ENCODE measurements at regions not wholly inside any gene's neighbourhood (a gene's known extent, or its start where the extent isn't known, plus 50 kb on each side); places are given as distances from the start of the nearest gene placed in this dataset.

DNA sequence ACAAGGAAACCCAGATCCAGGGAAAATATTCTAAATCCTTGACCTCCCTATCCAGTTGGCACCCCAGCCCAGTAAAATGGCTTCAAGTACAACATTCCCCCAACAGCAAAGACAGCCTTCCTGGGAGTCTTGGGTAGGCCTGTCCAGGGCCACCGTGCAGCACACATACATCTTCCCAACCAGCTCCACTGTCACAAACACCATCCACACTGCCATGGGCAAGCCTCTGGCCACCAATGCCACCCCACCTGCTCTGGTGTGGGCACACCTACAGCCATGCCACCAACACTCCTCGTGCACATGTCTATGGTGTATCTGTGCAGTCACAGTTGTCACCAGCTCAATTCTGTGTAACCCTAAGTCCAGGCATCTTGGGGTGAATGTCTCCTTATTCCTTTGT, 193.2 kb downstream of the DAD1 start:
- Histone ChIP-seq H3K9ac (ENCODE audit: low read length) (no peak overlapping the region), H3K4me2 (ENCODE audit: low read depth, low read length, poor library complexity, severe bottlenecking) (no peak overlapping the region), H3K9me3 (ENCODE audit: low read length) (no peaks in the 10 kb centered on the region), H3K36me3 (ENCODE audit: insufficient read depth, low read length) (no peaks in the 10 kb centered on the region), H2AFZ (ENCODE audit: low read length) (no peak overlapping the region), H3K79me2 (ENCODE audit: low read length) (no peaks in the 10 kb centered on the region), H3K4me1 (ENCODE audit: low read length) (peaks cover 52% of the 10 kb centered on the region), H3K4me3 (ENCODE audit: low read length) (no peak overlapping the region), H3K27ac (ENCODE audit: low read length) (no peak overlapping the region), H3K9me2 (replicated peaks; ENCODE audit: insufficient read depth, low read length) (no peaks in the 10 kb centered on the region), H4K20me1 (ENCODE audit: insufficient read depth, low read depth, low read length) (no peaks in the 10 kb centered on the region), H3K27me3 (ENCODE audit: low read length) (no peaks in the 10 kb centered on the region)
- no peak for DNase-seq

DNA sequence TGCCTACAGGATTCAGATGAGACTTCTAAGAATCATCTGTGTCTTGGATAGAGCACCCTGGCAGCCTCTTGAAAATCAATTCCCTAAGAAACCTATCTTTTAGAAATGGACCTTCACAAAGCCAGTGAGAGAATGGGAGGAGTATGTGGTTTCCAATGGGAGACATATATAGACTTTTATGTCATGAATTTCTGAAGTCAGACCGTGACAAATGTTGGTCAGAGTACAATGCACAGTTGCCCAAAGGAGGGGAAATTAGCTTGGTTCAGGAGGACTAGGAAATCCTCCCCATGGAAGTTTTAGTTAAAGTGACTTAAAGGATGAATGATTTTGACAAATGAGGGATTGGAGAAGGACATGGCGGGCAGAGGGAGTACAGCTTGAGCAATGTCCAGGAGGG, 194.4 kb downstream of the DAD1 start:
- no peaks in the 10 kb centered on the region for H3K36me3 ChIP-seq (ENCODE audit: insufficient read depth, low read length)
- H3K4me3 ChIP-seq (ENCODE audit: low read length): no peak overlapping the region
- no peaks in the 10 kb centered on the region for H4K20me1 ChIP-seq (ENCODE audit: insufficient read depth, low read depth, low read length)
- H3K9ac ChIP-seq (ENCODE audit: low read length): no peak overlapping the region
- DNase-seq: no peak
- no peak overlapping the region for H3K27ac ChIP-seq (ENCODE audit: low read length)
- no peaks in the 10 kb centered on the region for H3K9me3 ChIP-seq (ENCODE audit: low read length)
- no peak overlapping the region for H3K4me2 ChIP-seq (ENCODE audit: low read depth, low read length, poor library complexity, severe bottlenecking)
- H3K27me3 ChIP-seq (ENCODE audit: low read length): no peaks in the 10 kb centered on the region
- peaks cover 45% of the 10 kb centered on the region for H3K4me1 ChIP-seq (ENCODE audit: low read length)
- H2AFZ ChIP-seq (ENCODE audit: low read length): no peak overlapping the region
- H3K9me2 ChIP-seq (replicated peaks; ENCODE audit: insufficient read depth, low read length): no peaks in the 10 kb centered on the region
- no peaks in the 10 kb centered on the region for H3K79me2 ChIP-seq (ENCODE audit: low read length)

DNA sequence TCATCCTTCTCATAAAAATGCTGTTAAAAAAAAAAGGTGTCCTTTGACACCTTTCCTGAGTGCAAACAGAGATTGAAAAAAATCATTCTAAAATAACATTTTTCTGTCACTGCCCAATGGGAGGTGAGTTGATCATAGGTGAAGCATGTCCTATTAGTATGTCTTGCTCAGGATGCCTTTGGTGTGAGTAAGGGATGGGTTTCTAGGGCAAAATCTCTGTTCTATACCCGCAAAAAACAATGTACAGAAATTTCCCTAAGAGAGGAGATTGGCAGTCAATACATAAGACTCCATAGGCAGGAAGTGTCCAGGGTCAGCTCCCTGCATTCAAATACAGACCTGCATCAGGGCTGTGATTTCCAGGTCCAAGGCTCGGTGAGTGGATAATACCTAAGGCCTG, 195.2 kb downstream of the DAD1 start:
- Histone ChIP-seq H2AFZ (ENCODE audit: low read length) (no peak overlapping the region), H3K4me1 (ENCODE audit: low read length) (peaks cover 40% of the 10 kb centered on the region)
- no peak for DNase-seq

GRCh38 chr14:22391908-22392565, 197.0 kb downstream of the DAD1 start:
- Histone ChIP-seq H3K4me1 (ENCODE audit: low read length) (peaks cover 41% of the 10 kb centered on the region), H3K36me3 (ENCODE audit: insufficient read depth, low read length) (no peaks in the 10 kb centered on the region), H3K9ac (ENCODE audit: low read length) (peak overlapping the region; percentile 43), H2AFZ (ENCODE audit: low read length) (peak overlapping the region; percentile 64), H3K9me2 (replicated peaks; ENCODE audit: insufficient read depth, low read length) (no peaks in the 10 kb centered on the region), H3K27me3 (ENCODE audit: low read length) (no peaks in the 10 kb centered on the region), H3K79me2 (ENCODE audit: low read length) (no peaks in the 10 kb centered on the region), H3K27ac (ENCODE audit: low read length) (no peak overlapping the region), H4K20me1 (ENCODE audit: insufficient read depth, low read depth, low read length) (no peaks in the 10 kb centered on the region), H3K9me3 (ENCODE audit: low read length) (no peaks in the 10 kb centered on the region), H3K4me2 (ENCODE audit: low read depth, low read length, poor library complexity, severe bottlenecking) (peak overlapping the region; percentile 52), H3K4me3 (ENCODE audit: low read length) (peak overlapping the region; percentile 14; the same call in 1 of the 2 replicates)
- peak; percentile 94 for DNase-seq

More for the DNA sequence above, 195.2 kb downstream of the DAD1 start:
- no peak overlapping the region for H3K4me3 ChIP-seq (ENCODE audit: low read length)
- no peaks in the 10 kb centered on the region for H3K9me3 ChIP-seq (ENCODE audit: low read length)
- no peaks in the 10 kb centered on the region for H3K79me2 ChIP-seq (ENCODE audit: low read length)
- H3K9me2 ChIP-seq (replicated peaks; ENCODE audit: insufficient read depth, low read length): no peaks in the 10 kb centered on the region
- H3K9ac ChIP-seq (ENCODE audit: low read length): no peak overlapping the region
- H3K27me3 ChIP-seq (ENCODE audit: low read length): no peaks in the 10 kb centered on the region
- H3K4me2 ChIP-seq (ENCODE audit: low read depth, low read length, poor library complexity, severe bottlenecking): no peak overlapping the region
- no peak overlapping the region for H3K27ac ChIP-seq (ENCODE audit: low read length)
- H3K36me3 ChIP-seq (ENCODE audit: insufficient read depth, low read length): no peaks in the 10 kb centered on the region
- H4K20me1 ChIP-seq (ENCODE audit: insufficient read depth, low read depth, low read length): no peaks in the 10 kb centered on the region

DNA sequence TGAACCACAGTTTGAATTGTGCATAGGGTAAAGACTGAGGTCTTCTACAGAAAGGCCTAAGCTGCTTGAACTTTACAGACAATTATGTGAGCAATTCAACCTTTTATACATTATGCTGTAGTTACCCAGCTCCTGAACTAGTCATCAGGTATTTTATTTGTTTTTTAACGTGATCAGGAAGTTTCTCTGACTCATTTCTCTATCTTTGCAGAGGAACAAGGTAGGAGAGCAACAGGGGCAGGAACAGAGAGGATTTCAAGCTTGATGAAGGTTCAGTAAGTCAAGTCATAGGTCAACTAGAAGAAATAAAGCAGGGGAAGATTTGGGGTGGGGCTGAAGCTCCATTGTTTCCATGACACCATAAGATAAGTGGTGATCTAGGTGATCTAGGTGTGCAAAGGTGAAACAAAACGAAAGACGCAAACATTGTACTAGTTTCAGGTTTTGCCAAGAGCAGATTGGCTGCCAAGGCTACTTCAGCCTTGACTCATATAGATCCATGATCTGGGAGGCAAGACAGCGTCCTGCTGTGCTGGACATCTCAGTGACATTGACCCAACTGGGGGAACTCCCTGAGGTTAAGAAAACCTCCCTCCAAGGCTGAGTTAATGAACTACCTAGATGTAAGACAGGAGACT, 198.1 kb downstream of the DAD1 start:
- H3K27me3 ChIP-seq (ENCODE audit: low read length): no peaks in the 10 kb centered on the region
- H3K27ac ChIP-seq (ENCODE audit: low read length): no peak overlapping the region
- no peak overlapping the region for H3K9ac ChIP-seq (ENCODE audit: low read length)
- H3K36me3 ChIP-seq (ENCODE audit: insufficient read depth, low read length): no peaks in the 10 kb centered on the region
- no peaks in the 10 kb centered on the region for H3K9me2 ChIP-seq (replicated peaks; ENCODE audit: insufficient read depth, low read length)
- DNase-seq: no peak
- H2AFZ ChIP-seq (ENCODE audit: low read length): no peak overlapping the region
- H3K4me3 ChIP-seq (ENCODE audit: low read length): no peak overlapping the region
- no peaks in the 10 kb centered on the region for H3K79me2 ChIP-seq (ENCODE audit: low read length)
- peaks cover 38% of the 10 kb centered on the region for H3K4me1 ChIP-seq (ENCODE audit: low read length)
- no peaks in the 10 kb centered on the region for H4K20me1 ChIP-seq (ENCODE audit: insufficient read depth, low read depth, low read length)
- no peak overlapping the region for H3K4me2 ChIP-seq (ENCODE audit: low read depth, low read length, poor library complexity, severe bottlenecking)
- H3K9me3 ChIP-seq (ENCODE audit: low read length): no peaks in the 10 kb centered on the region

DNA sequence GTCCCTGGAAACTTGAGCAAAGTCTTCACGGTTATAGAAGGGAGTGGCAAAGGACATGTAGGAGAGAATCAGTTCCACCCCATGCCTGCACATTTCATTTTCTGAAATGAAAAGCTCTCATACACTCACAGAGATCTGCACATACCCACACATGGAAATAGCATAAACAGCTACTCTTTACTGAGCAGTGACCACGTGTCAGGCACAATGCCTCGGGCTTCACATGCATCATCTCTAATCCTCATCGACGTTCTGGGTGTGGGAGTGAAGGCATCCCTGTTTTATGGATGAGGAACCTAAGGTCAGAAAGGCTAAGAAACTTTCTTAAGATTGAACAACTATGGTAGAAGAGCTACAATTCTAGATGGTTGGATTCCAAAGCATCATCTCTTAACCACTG, 198.8 kb downstream of the DAD1 start:
- Histone ChIP-seq H4K20me1 (ENCODE audit: insufficient read depth, low read depth, low read length) (no peaks in the 10 kb centered on the region), H3K9me3 (ENCODE audit: low read length) (no peaks in the 10 kb centered on the region), H3K27ac (ENCODE audit: low read length) (no peak overlapping the region), H3K9ac (ENCODE audit: low read length) (no peak overlapping the region), H2AFZ (ENCODE audit: low read length) (no peak overlapping the region), H3K27me3 (ENCODE audit: low read length) (no peaks in the 10 kb centered on the region), H3K4me3 (ENCODE audit: low read length) (no peak overlapping the region), H3K9me2 (replicated peaks; ENCODE audit: insufficient read depth, low read length) (no peaks in the 10 kb centered on the region), H3K79me2 (ENCODE audit: low read length) (no peaks in the 10 kb centered on the region), H3K4me1 (ENCODE audit: low read length) (peaks cover 38% of the 10 kb centered on the region), H3K4me2 (ENCODE audit: low read depth, low read length, poor library complexity, severe bottlenecking) (no peak overlapping the region), H3K36me3 (ENCODE audit: insufficient read depth, low read length) (no peaks in the 10 kb centered on the region)
- no peak for DNase-seq

DNA sequence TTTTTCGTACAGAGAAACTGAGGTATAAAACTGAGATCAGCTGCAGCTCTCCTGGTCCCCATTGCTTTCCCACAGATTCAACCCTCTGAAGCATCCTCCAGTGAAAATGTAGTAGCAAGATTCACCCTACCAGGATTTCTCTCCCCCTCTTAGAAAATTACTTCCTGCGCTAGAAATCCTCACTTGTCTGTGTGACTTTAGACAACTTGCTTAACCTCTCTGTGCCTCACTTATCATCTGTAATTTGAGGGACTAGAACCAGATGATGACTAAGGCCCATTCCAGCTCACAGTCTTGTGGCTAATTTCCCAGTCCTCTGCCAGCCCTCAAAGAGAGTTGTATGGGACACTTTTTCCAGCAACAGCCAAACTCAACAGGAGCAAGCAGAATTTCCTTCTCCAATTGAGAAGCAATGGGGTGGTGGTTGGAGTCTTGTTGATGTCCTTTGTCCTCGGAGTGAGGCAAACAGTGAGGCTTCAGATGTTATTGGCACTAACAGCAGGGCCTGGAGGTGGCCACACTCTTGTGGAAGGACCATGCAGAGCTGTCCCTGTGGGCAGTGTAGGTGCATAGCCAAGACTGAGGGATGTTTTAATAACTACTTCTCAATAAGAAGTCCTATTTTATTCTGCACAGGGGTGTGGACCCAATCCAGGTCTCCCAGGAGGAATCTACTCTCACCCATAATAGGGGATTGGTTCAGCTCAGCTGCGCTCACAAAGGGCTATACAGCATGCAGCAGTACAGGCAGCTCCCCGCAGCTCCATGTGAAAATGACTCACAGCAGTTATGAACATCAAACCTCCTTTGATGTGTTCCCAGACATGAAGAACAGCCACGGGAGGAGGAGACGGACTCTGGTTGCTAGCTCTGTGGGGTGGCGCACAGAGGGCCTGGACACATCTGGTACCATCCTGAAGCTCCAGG, 200.1 kb downstream of the DAD1 start:
- H3K4me2 ChIP-seq (ENCODE audit: low read depth, low read length, poor library complexity, severe bottlenecking): no peak overlapping the region

DNA sequence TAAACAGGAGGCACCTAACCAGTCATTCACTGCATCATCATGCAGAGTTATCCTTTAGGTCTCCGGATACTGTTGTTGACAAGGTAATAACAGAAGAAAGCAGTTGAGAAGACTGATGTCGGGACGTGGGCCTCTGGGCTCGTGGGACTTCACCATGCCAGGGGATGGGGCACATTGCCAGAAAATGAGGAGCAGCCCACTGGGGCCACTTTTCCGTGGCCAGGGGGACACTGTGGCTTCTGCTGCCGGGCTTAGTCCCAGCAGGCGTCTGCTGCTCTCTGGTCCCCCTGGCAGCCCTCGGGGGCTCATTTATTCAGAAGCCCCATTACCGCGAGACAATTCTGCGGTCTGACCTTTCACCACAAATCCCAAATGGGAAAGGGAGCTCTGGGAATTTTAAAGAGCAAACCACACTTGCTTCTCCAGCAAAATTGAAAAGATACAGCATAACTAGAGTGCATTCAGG, 201.2 kb downstream of the DAD1 start:
- H3K27me3 ChIP-seq (ENCODE audit: low read length): no peaks in the 10 kb centered on the region
- H3K9me2 ChIP-seq (replicated peaks; ENCODE audit: insufficient read depth, low read length): no peaks in the 10 kb centered on the region
- H4K20me1 ChIP-seq (ENCODE audit: insufficient read depth, low read depth, low read length): no peaks in the 10 kb centered on the region
- H3K4me3 ChIP-seq (ENCODE audit: low read length): no peak overlapping the region
- peak overlapping the region; percentile 10; the same call in 1 of the 2 replicates for H3K9ac ChIP-seq (ENCODE audit: low read length)
- peak overlapping the region; percentile 59; the same call in 1 of the 2 replicates for H2AFZ ChIP-seq (ENCODE audit: low read length)
- no peaks in the 10 kb centered on the region for H3K79me2 ChIP-seq (ENCODE audit: low read length)
- no peak overlapping the region for H3K27ac ChIP-seq (ENCODE audit: low read length)
- H3K4me2 ChIP-seq (ENCODE audit: low read depth, low read length, poor library complexity, severe bottlenecking): peak overlapping the region; percentile 31
- H3K9me3 ChIP-seq (ENCODE audit: low read length): no peaks in the 10 kb centered on the region
- H3K36me3 ChIP-seq (ENCODE audit: insufficient read depth, low read length): no peaks in the 10 kb centered on the region
- peaks cover 30% of the 10 kb centered on the region for H3K4me1 ChIP-seq (ENCODE audit: low read length)
- DNase-seq: no peak

More for the DNA sequence above, 200.1 kb downstream of the DAD1 start:
- Histone ChIP-seq H3K27me3 (ENCODE audit: low read length) (no peaks in the 10 kb centered on the region), H3K27ac (ENCODE audit: low read length) (no peak overlapping the region), H3K79me2 (ENCODE audit: low read length) (no peaks in the 10 kb centered on the region), H3K9me2 (replicated peaks; ENCODE audit: insufficient read depth, low read length) (no peaks in the 10 kb centered on the region), H2AFZ (ENCODE audit: low read length) (no peak overlapping the region), H3K4me1 (ENCODE audit: low read length) (peaks cover 34% of the 10 kb centered on the region), H3K9ac (ENCODE audit: low read length) (no peak overlapping the region), H3K36me3 (ENCODE audit: insufficient read depth, low read length) (no peaks in the 10 kb centered on the region), H3K9me3 (ENCODE audit: low read length) (no peaks in the 10 kb centered on the region), H4K20me1 (ENCODE audit: insufficient read depth, low read depth, low read length) (no peaks in the 10 kb centered on the region), H3K4me3 (ENCODE audit: low read length) (no peak overlapping the region)
- DNase-seq: no peak

All from Karpas-422 (cell line).